SK-N-SH treated with all-trans-retinoic acid at 6 μM for 48 hours (cell line): ENCODE measurements at regions not wholly inside any gene's neighbourhood (a gene's known extent, or its start where the extent isn't known, plus 50 kb on each side); places are given as distances from the start of the nearest gene placed in this dataset.

Source experiments
- ARNTL ChIP-seq: fragments of 450-650 bp; formaldehyde crosslinking; IDR thresholded peaks from 2 replicates; pipeline ENCODE4 v1.5.0; 2020; ENCODE audit warnings: low read depth, mild to moderate bottlenecking, moderate library complexity, borderline replicate concordance
- BACH2 ChIP-seq: fragments of 250-450 bp; sonication (Bioruptor Pico); IDR thresholded peaks from 2 replicates; pipeline ENCODE4 v1.9.0; 2021; ENCODE audit warnings: mild to moderate bottlenecking, borderline replicate concordance
- CREB5 ChIP-seq: fragments of 250-450 bp; sonication (Bioruptor Pico); IDR thresholded peaks from 2 replicates; pipeline ENCODE4 v1.5.1; 2020; ENCODE audit warnings: low read depth, mild to moderate bottlenecking, moderate library complexity
- CSRNP3 ChIP-seq: fragments of 250-450 bp; sonication (Bioruptor Pico); IDR thresholded peaks from 2 replicates; pipeline ENCODE4 v1.5.1; 2021; ENCODE audit warnings: mild to moderate bottlenecking, moderate library complexity
- ESRRG ChIP-seq: fragments of 250-450 bp; sonication (Bioruptor Pico); IDR thresholded peaks from 2 replicates; pipeline ENCODE4 v1.6.1; 2021; ENCODE audit warnings: mild to moderate bottlenecking
- ISL1 ChIP-seq: fragments of 250-450 bp; sonication (Bioruptor Pico); IDR thresholded peaks from 2 replicates; pipeline ENCODE4 v2.1.2; 2022; ENCODE audit warnings: mild to moderate bottlenecking, moderate library complexity
- PATZ1 ChIP-seq: fragments of 250-450 bp; sonication (Bioruptor Pico); IDR thresholded peaks from 2 replicates; pipeline ENCODE4 v1.8.0; 2020; ENCODE audit warnings: mild to moderate bottlenecking, moderate library complexity, borderline replicate concordance
- SNAI2 ChIP-seq: fragments of 250-450 bp; sonication (Bioruptor Pico); IDR thresholded peaks from 2 replicates; pipeline ENCODE4 v1.5.0; 2020; ENCODE audit warnings: mild to moderate bottlenecking, moderate library complexity
- TCF4 ChIP-seq: fragments of 250-450 bp; sonication (Bioruptor Pico); IDR thresholded peaks from 2 replicates; pipeline ENCODE4 v1.8.0; 2021; ENCODE audit warnings: mild to moderate bottlenecking, moderate library complexity, borderline replicate concordance
- TOX ChIP-seq: fragments of 250-450 bp; sonication (Bioruptor Pico); IDR thresholded peaks from 2 replicates; pipeline ENCODE4 v1.8.0; 2021; ENCODE audit warnings: mild to moderate bottlenecking, moderate library complexity, borderline replicate concordance
- ZFP30 ChIP-seq: fragments of 450-650 bp; formaldehyde crosslinking; IDR thresholded peaks from 2 replicates; pipeline ENCODE4 v1.5.0; 2022; ENCODE audit warnings: mild to moderate bottlenecking, moderate library complexity
- ZNF70 ChIP-seq: fragments of 450-650 bp; formaldehyde crosslinking; IDR thresholded peaks from 2 replicates; pipeline ENCODE4 v1.5.0; 2020; ENCODE audit warnings: mild to moderate bottlenecking, moderate library complexity
- ZNF8 ChIP-seq: fragments of 450-650 bp; formaldehyde crosslinking; IDR thresholded peaks from 2 replicates; pipeline ENCODE4 v1.5.0; 2020; ENCODE audit warnings: mild to moderate bottlenecking, moderate library complexity

GRCh38 chr6:170024940-170025339 is 265.9 kb downstream of the DLL1 start:
- no peak for TF ChIP-seq ARNTL (CRISPR knock-in tag)
- TF ChIP-seq SNAI2, result no peak
- no peak for TF ChIP-seq CSRNP3
- peak; percentile 92 for TF ChIP-seq TCF4 (CRISPR knock-in tag)
- TF ChIP-seq PATZ1 (CRISPR knock-in tag), result no peak
- no peak for TF ChIP-seq ZNF70
- TF ChIP-seq BACH2 (CRISPR knock-in tag), result no peak
- TF ChIP-seq CREB5 (CRISPR knock-in tag), result no peak
- no peak for TF ChIP-seq ESRRG
- TF ChIP-seq ZNF8 (CRISPR knock-in tag), result no peak; the same call in 1 of the 2 replicates
- no peak for TF ChIP-seq TOX (CRISPR knock-in tag)
- no peak for TF ChIP-seq ZFP30
- TF ChIP-seq ISL1 (CRISPR knock-in tag), result no peak
